Inferior parietal cortex (tissue), 1 donor: ENCODE measurements at regions not wholly inside any gene's neighbourhood (a gene's known extent, or its start where the extent isn't known, plus 50 kb on each side); places are given as distances from the start of the nearest gene placed in this dataset.

Source experiments
- DNase-seq: peaks from one replicate; pipeline ENCODE4 v3.0.0-alpha.2; 2016; ENCODE audit errors: extremely low spot score

DNA sequence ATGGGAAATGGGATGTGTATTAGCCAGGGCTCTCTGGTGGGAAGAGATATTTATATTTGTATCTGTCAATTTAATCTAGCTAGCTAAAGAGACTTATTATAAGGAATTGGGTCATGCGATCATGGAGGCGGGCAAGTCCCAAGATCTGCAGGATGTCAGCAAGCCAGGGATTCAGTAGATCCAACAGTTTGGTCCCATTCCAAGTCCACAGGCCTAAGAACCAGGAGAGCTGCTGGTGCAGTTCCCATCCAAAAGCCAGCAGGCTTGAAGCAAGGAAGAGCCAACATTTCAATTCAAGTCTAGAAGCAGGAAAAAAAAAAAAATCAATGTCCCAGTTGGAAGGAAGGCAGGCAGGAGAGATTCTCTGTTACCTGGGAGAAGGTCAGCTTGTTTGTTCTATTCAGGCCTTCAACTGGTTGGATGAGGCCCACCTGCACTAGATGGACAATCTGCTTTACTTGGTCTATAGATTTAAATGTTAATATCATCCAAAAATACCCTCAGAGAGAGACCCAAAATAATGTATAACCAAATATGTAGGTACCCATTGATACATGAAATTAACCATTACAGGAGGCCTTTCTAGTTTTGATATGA, 60.7 kb upstream of the BCAT1 start:
- DNase-seq = no peak

DNA sequence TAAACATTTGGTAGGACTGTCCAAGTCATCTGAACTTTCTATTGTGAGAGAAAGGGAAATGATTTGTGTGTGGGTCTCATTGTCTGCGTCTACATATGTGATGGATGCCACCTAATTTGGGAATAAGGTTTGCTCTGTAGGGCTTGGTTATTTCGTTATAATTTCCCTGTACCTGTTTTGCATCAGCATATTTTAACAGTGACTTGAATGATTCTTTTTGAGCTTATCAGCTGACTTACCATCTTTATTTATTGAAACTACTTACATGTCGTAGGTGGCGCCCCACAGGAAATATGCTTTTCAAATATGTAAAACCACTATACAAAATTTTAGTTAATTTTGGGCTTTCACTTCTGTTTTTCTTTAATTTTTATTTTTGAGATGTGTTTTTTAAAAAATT, 56.5 kb upstream of the BCAT1 start:
- DNase-seq = no peak

DNA sequence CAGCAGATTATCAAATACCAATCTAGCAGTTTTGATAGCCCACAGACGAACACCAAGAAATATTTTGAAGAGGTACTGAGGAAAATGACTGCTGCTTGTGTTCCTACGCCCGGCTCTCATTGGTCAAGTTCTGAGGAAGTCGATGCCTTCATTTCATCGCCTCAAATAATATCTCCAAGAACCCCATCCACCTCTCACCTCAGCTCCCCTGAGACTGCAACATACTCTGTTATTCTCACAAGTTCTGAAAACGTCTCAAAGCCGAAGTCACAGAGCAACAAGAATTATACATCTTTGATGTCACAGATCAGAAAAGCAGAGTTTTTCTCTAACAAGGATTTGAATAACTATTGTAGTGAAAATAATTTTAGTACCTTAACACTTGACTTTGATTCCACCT, 55.5 kb upstream of the BCAT1 start:
- no peak for DNase-seq

DNA sequence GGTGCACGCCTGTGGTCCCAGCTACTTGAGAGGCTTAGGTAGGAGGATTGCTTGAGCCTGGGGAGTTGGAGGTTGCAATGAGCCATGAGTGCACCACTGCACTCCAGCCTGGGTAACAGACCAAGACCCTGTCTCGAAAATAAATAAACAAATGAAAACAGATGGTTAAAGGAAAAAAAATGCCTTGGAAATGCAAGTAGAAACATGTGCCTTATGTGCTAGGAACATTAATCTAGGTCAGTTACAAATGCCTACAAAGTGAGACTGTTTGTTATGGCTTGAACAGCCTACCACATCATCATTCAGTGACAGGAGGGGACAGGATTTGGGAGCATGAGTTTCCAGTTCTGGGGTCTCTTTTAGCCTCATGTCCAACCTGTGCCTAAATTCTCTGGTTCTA, 52.4 kb upstream of the BCAT1 start:
- no peak for DNase-seq
